GM12865 (cell line): ENCODE measurements at regions not wholly inside any gene's neighbourhood (a gene's known extent, or its start where the extent isn't known, plus 50 kb on each side); places are given as distances from the start of the nearest gene placed in this dataset.

Experiments
- DNase-seq: peaks from one replicate; pipeline ENCODE4 v3.0.0; 2010; ENCODE audit warnings: low read depth
- H3K4me3 ChIP-seq: 2 replicates; pipeline ENCODE4 v1.5.1; 2011; ENCODE audit warnings: mild to moderate bottlenecking, low read depth, low read length, control low read depth
- CTCF ChIP-seq: IDR thresholded peaks from 2 replicates; pipeline ENCODE4 v1.5.1; 2011; ENCODE audit warnings: low read length, control low read depth, low read depth, inconsistent platforms; ENCODE audit not compliant: insufficient read depth; ENCODE audit errors: missing control alignments

GRCh38 chr2:71997843-71998242 lies 149.8 kb downstream of the CYP26B1 start:
- TF ChIP-seq CTCF: no peak
- no peak overlapping the region for H3K4me3 ChIP-seq
- no peak for DNase-seq

GRCh38 chr2:71995067-71995665 lies 152.5 kb downstream of the CYP26B1 start:
- DNase-seq: no peak
- H3K4me3 ChIP-seq: no peak overlapping the region
- no peak for TF ChIP-seq CTCF

GRCh38 chr2:71992036-71992435 lies 155.6 kb downstream of the CYP26B1 start:
- DNase-seq: no peak
- no peak for TF ChIP-seq CTCF
- H3K4me3 ChIP-seq: no peak overlapping the region

GRCh38 chr2:71991397-71991796 lies 156.3 kb downstream of the CYP26B1 start:
- DNase-seq: no peak
- no peak overlapping the region for H3K4me3 ChIP-seq
- no peak for TF ChIP-seq CTCF

- no peak for DNase-seq
- no peak overlapping the region for H3K4me3 ChIP-seq
- no peak for TF ChIP-seq CTCF
These were observed 156.8 kb downstream of the CYP26B1 start for GRCh38 chr2:71990826-71991225.

GRCh38 chr2:71990122-71990521 lies 157.5 kb downstream of the CYP26B1 start:
- DNase-seq: no peak
- TF ChIP-seq CTCF: no peak
- H3K4me3 ChIP-seq: no peak overlapping the region

GRCh38 chr2:71989671-71990070 lies 158.0 kb downstream of the CYP26B1 start:
- no peak for TF ChIP-seq CTCF
- H3K4me3 ChIP-seq: no peak overlapping the region
- no peak for DNase-seq
